Kidney epithelial cell (primary cell): ENCODE measurements at regions not wholly inside any gene's neighbourhood (a gene's known extent, or its start where the extent isn't known, plus 50 kb on each side); places are given as distances from the start of the nearest gene placed in this dataset.

Experiments
- DNase-seq: peaks from one replicate; pipeline ENCODE4 v3.0.0-alpha.2; 2010; ENCODE audit warnings: low read depth
- H3K27me3 ChIP-seq: 2 replicates; pipeline ENCODE4 v1.6.0; 2011; ENCODE audit warnings: low read length; ENCODE audit not compliant: control insufficient read depth, insufficient read depth
- H3K36me3 ChIP-seq: 2 replicates; pipeline ENCODE4 v1.5.1; 2011; ENCODE audit warnings: low read length; ENCODE audit not compliant: control insufficient read depth, insufficient read depth
- H3K4me3 ChIP-seq: 2 replicates; pipeline ENCODE4 v1.5.1; 2011; ENCODE audit warnings: low read depth, mild to moderate bottlenecking, control low read depth, low read length
- TF ChIP-seq, protein P1 (sequence below): IDR thresholded peaks from 2 replicates; pipeline ENCODE4 v1.5.1; 2011; ENCODE audit warnings: mild to moderate bottlenecking, moderate library complexity, low read length, control low read depth, inconsistent platforms; ENCODE audit not compliant: insufficient read depth, poor library complexity, severe bottlenecking

GRCh38 chr2:200026332-200027230 is 71.2 kb downstream of the MAIP1 start:
- H3K27me3 ChIP-seq: no peaks in the 10 kb centered on the region
- no peaks in the 10 kb centered on the region for H3K36me3 ChIP-seq
- H3K4me3 ChIP-seq: no peak overlapping the region
- TF ChIP-seq, protein P1, sequence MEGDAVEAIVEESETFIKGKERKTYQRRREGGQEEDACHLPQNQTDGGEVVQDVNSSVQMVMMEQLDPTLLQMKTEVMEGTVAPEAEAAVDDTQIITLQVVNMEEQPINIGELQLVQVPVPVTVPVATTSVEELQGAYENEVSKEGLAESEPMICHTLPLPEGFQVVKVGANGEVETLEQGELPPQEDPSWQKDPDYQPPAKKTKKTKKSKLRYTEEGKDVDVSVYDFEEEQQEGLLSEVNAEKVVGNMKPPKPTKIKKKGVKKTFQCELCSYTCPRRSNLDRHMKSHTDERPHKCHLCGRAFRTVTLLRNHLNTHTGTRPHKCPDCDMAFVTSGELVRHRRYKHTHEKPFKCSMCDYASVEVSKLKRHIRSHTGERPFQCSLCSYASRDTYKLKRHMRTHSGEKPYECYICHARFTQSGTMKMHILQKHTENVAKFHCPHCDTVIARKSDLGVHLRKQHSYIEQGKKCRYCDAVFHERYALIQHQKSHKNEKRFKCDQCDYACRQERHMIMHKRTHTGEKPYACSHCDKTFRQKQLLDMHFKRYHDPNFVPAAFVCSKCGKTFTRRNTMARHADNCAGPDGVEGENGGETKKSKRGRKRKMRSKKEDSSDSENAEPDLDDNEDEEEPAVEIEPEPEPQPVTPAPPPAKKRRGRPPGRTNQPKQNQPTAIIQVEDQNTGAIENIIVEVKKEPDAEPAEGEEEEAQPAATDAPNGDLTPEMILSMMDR: no peak
- DNase-seq: no peak

DNA sequence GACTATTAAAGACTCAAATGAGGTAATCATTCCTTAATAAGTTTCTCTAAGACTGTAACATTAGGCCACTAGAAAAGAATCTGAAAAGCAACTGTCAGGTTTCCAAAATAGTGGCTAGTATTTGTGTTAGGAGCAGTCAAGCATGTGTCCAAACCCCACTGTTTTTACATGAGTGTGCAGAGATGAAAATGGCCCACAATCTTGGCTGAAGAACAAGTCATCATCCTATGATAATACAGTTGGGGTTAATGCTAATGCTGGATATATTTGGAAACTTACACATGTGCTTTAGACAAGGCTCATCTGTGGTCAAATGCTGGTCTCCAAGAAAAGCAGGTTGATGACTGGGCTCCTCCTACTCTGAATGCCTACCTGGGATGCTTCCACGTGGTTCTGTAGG is 73.6 kb downstream of the MAIP1 start:
- Histone ChIP-seq H3K36me3 (no peaks in the 10 kb centered on the region), H3K27me3 (no peaks in the 10 kb centered on the region), H3K4me3 (no peak overlapping the region)
- TF ChIP-seq, protein P1: no peak
- DNase-seq: no peak

DNA sequence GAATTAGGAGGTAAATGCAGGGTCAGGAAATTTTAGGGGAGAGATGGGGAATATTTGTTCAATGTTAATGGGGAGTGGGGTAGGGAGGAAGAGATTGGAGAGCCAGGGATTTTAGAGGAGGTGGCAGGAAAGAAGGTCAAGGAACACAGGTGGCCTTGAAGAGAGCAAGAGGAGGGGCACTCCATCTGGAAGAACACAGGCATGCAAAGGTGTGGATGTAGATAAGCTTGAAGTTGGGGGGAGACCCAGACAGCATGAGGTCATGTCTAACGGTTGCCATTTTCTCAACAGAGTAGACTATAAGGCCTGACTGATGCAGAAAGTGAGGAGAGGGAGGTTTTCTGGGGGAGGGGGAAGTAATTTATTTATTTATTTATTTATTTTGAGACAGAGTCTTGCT is 77.5 kb downstream of the MAIP1 start:
- TF ChIP-seq, protein P1: no peak
- H3K4me3 ChIP-seq: no peak overlapping the region
- no peaks in the 10 kb centered on the region for H3K27me3 ChIP-seq
- DNase-seq: no peak
- H3K36me3 ChIP-seq: no peaks in the 10 kb centered on the region

DNA sequence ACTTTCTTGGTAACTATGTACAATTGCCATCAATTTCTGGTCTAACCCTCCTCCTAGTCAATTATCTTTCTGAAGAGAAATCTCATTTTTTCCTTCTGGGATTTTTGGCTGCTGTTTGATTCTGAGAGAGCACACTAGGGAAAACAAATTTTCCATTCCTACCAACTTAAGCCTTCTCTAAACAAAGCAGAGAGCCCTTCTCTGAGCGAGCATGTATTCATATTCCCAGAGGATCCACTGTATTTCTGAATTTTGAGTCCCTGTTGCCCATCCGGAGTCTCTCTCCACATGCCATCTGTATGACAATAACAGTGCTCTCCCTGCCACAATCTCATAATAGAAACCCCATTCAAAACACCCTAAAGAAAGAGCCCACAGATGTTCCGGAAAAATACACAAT is 78.5 kb downstream of the MAIP1 start:
- H3K36me3 ChIP-seq: no peaks in the 10 kb centered on the region
- no peak overlapping the region for H3K4me3 ChIP-seq
- no peaks in the 10 kb centered on the region for H3K27me3 ChIP-seq
- DNase-seq: no peak
- TF ChIP-seq, protein P1: no peak

DNA sequence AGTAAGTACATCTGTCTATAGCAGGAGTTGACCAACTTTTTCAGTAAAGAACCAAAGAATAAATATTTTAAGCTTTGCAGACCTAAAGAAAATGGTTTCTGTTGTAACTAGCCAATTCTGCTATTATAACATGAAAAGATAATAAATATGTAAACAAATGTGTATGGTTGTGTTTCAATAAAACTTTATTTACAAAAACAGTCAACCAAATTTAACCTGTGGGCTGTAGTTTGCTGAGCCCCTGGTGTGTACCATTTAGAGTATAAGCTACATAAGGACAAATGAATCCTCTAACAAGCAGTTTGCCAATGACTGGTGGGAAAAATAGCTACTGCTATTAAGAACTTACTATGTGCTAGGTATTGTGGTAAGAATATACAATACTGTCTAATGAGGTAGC is 79.4 kb downstream of the MAIP1 start:
- no peaks in the 10 kb centered on the region for H3K36me3 ChIP-seq
- TF ChIP-seq, protein P1: no peak

More for the DNA sequence above, 79.4 kb downstream of the MAIP1 start:
- DNase-seq: no peak
- Histone ChIP-seq H3K4me3 (no peak overlapping the region), H3K27me3 (no peaks in the 10 kb centered on the region)
